Thyroid gland (tissue), 4 donors: ENCODE measurements at regions not wholly inside any gene's neighbourhood (a gene's known extent, or its start where the extent isn't known, plus 50 kb on each side); places are given as distances from the start of the nearest gene placed in this dataset.

Experiments
- CTCF ChIP-seq, 6 experiments: fragments of 200-600 bp in 3 of 6; fragments of 450-650 bp in 3 of 6; sonication (generic) in 3 of 6; IDR thresholded peaks; one replicate each; pipeline ENCODE4 v1.5.1; 2016 to 2019; ENCODE audit warnings: antibody characterized with exemption in 6 of 6, mild to moderate bottlenecking in 2 of 6, inconsistent platforms in 1 of 6, moderate library complexity in 1 of 6
- POLR2A ChIP-seq, 2 donors: fragments of 450-650 bp; IDR thresholded peaks; one replicate each; pipeline ENCODE4 v1.6.1; 2017; ENCODE audit warnings: antibody characterized with exemption in 2 of 2, mild to moderate bottlenecking in 2 of 2, moderate library complexity in 1 of 2

DNA sequence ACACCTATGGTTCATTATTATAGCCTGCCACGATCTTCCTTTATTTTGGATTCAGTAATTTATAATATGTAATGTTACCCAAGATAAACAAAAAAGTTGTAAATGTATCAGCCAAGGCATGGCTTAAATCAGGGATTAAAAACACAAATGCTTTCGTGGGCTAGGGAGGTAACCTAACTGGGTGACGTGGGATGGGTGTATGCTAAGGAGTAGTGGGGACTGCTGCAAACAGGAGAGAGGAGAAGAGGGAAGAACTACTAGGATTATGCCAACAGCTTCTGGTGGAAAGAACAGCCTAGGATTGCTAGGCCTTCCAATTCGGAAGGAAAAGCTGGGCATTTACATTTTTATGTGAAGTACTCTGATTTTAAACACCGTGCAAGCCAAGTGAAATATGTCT is 244.8 kb upstream of the POU3F2 start:
- no peak for TF ChIP-seq CTCF (IDR thresholded peaks at IDR 0.05)
- no peak for TF ChIP-seq POLR2A (IDR thresholded peaks at IDR 0.05)
